ENCODE measurements at regions not wholly inside any gene's neighbourhood (a gene's known extent, or its start where the extent isn't known, plus 50 kb on each side); places are given as distances from the start of the nearest gene placed in this dataset.
"Not testable (repeated sequence)": the region's sequence is repeated elsewhere in the genome, so short reads cannot be mapped to it uniquely, and the experiment has no call there.

GRCh38 chr11:37182031-37182430, 584.0 kb upstream of the RAG2 start:
- intact Hi-C loops (cut with DNase I): no loop called here
- no peaks in the 10 kb centered on the region for H3K4me1 ChIP-seq
- DNase-seq (peak in 1 of 4 donors; percentile 19), ATAC-seq (no peak)
- no peaks in the 10 kb centered on the region for H3K27me3 ChIP-seq
- H3K9me3 ChIP-seq: peaks cover 0 to 7% of the 10 kb centered on the region in 2 donors
- TF ChIP-seq, protein P1, sequence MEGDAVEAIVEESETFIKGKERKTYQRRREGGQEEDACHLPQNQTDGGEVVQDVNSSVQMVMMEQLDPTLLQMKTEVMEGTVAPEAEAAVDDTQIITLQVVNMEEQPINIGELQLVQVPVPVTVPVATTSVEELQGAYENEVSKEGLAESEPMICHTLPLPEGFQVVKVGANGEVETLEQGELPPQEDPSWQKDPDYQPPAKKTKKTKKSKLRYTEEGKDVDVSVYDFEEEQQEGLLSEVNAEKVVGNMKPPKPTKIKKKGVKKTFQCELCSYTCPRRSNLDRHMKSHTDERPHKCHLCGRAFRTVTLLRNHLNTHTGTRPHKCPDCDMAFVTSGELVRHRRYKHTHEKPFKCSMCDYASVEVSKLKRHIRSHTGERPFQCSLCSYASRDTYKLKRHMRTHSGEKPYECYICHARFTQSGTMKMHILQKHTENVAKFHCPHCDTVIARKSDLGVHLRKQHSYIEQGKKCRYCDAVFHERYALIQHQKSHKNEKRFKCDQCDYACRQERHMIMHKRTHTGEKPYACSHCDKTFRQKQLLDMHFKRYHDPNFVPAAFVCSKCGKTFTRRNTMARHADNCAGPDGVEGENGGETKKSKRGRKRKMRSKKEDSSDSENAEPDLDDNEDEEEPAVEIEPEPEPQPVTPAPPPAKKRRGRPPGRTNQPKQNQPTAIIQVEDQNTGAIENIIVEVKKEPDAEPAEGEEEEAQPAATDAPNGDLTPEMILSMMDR (IDR thresholded peaks at IDR 0.05): no peak
- no peak overlapping the region for H3K27ac ChIP-seq
- H3K4me3 ChIP-seq: no peak overlapping the region
- H3K36me3 ChIP-seq: no peaks in the 10 kb centered on the region

GRCh38 chr11:37177721-37178120, 579.7 kb upstream of the RAG2 start:
- no peaks in the 10 kb centered on the region for H3K36me3 ChIP-seq
- TF ChIP-seq, protein P1 (IDR thresholded peaks at IDR 0.05): no peak
- H3K9me3 ChIP-seq: peaks cover 0 to 7% of the 10 kb centered on the region in 2 donors
- H3K27ac ChIP-seq: no peak overlapping the region
- no peak for DNase-seq
- H3K4me3 ChIP-seq: no peak overlapping the region
- intact Hi-C loops (cut with DNase I): no loop called here
- ATAC-seq: no peak
- no peaks in the 10 kb centered on the region for H3K27me3 ChIP-seq
- H3K4me1 ChIP-seq: no peaks in the 10 kb centered on the region

GRCh38 chr11:37171451-37171850, 573.4 kb upstream of the RAG2 start:
- no peaks in the 10 kb centered on the region for H3K36me3 ChIP-seq
- no peaks in the 10 kb centered on the region for H3K4me1 ChIP-seq
- intact Hi-C loops (cut with DNase I): no loop called here
- no peak overlapping the region for H3K27ac ChIP-seq
- ATAC-seq: no peak
- DNase-seq: no peak
- H3K4me3 ChIP-seq: no peak overlapping the region
- TF ChIP-seq, protein P1 (IDR thresholded peaks at IDR 0.05): no peak
- no peaks in the 10 kb centered on the region for H3K27me3 ChIP-seq
- H3K9me3 ChIP-seq: no peaks in the 10 kb centered on the region

GRCh38 chr11:37170311-37170710, 572.3 kb upstream of the RAG2 start:
- ATAC-seq (no peak), DNase-seq (no peak)
- H3K27me3 ChIP-seq: no peaks in the 10 kb centered on the region
- H3K36me3 ChIP-seq: no peaks in the 10 kb centered on the region
- no peaks in the 10 kb centered on the region for H3K9me3 ChIP-seq
- no peak overlapping the region for H3K27ac ChIP-seq
- H3K4me3 ChIP-seq: no peak overlapping the region
- no peaks in the 10 kb centered on the region for H3K4me1 ChIP-seq
- intact Hi-C loops (cut with DNase I): no loop called here
- TF ChIP-seq, protein P1 (IDR thresholded peaks at IDR 0.05): no peak

DNA sequence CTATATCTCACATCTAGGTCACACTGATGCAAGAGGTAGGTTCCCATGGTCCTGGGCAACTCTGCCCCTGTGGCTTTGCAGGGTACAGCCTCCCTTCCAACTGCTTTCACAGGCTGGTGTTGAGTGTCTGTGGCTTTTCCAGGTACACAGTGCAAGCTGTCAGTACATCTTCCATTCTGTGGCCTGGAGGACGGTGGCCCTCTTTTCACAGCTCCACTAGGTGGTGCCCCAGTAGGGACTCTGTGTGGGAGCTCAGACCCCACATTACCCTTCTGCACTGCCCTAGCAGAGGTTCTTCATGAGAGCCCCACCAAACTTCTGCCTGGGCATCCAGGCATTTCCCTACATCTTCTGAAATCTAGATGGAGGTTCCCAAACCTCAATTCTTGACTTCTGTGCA, 547.4 kb upstream of the RAG2 start:
- H3K4me1 ChIP-seq; H3K4me3 ChIP-seq; H3K36me3 ChIP-seq; H3K27ac ChIP-seq; intact Hi-C loops (cut with DNase I); ATAC-seq; DNase-seq; H3K27me3 ChIP-seq: not testable (repeated sequence)
- H3K9me3 ChIP-seq: peaks cover 0 to 16% of the 10 kb centered on the region in 2 donors

DNA sequence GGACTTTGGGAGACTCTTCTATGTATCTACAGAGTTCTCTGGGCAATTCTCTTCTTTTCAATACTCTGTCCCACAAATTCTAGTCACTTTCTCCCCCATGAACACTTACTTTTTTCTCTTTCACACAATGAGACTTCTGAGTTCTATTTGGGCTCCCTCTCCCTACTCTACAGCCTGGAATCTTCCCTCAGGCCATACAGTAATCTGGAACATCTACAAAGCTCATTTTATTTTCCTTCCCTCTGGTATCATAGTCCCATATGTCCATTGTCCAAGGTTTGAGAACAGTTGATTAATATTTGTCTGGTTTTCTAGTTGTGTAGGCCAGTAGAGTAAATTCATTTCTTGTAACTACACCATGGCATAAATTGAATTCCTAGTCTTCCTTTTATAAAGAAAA, 544.6 kb upstream of the RAG2 start:
- DNase-seq (no peak), ATAC-seq (no peak)
- Histone ChIP-seq H3K4me1 (no peaks in the 10 kb centered on the region), H3K36me3 (no peaks in the 10 kb centered on the region), H3K4me3 (no peak overlapping the region), H3K9me3 (peaks cover 0 to 12% of the 10 kb centered on the region in 2 donors), H3K27ac (no peak overlapping the region), H3K27me3 (no peaks in the 10 kb centered on the region)
- intact Hi-C loops (cut with DNase I): no loop called here
- TF ChIP-seq, protein P1 (IDR thresholded peaks at IDR 0.05): no peak
